ENCODE measurements at regions not wholly inside any gene's neighbourhood (a gene's known extent, or its start where the extent isn't known, plus 50 kb on each side); places are given as distances from the start of the nearest gene placed in this dataset.

DNA sequence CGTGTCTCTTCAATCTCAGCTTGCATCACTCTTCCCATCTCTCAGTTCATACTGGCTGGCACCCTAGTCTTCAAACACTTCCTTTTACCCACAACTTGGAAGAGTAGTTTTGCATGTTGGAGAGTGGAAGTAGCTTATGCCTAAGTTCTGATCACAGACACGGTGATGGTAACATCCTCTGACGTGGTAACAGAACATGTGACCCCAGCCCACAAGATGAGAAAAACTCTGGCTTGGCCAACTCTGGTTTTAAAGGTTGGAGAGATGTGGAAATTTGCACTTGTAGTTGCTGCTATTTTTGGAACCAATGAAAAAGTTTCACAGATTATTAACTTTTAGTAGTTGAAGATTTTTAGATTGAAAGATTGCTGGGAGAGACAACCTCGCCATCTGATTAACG lies 155.4 kb upstream of the SLC35G4 start:
- TF ChIP-seq, protein P1, sequence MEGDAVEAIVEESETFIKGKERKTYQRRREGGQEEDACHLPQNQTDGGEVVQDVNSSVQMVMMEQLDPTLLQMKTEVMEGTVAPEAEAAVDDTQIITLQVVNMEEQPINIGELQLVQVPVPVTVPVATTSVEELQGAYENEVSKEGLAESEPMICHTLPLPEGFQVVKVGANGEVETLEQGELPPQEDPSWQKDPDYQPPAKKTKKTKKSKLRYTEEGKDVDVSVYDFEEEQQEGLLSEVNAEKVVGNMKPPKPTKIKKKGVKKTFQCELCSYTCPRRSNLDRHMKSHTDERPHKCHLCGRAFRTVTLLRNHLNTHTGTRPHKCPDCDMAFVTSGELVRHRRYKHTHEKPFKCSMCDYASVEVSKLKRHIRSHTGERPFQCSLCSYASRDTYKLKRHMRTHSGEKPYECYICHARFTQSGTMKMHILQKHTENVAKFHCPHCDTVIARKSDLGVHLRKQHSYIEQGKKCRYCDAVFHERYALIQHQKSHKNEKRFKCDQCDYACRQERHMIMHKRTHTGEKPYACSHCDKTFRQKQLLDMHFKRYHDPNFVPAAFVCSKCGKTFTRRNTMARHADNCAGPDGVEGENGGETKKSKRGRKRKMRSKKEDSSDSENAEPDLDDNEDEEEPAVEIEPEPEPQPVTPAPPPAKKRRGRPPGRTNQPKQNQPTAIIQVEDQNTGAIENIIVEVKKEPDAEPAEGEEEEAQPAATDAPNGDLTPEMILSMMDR (IDR thresholded peaks at IDR 0.05), result no peak
- no peak for TF ChIP-seq POLR2A (IDR thresholded peaks at IDR 0.05)
